ENCODE measurements at regions not wholly inside any gene's neighbourhood (a gene's known extent, or its start where the extent isn't known, plus 50 kb on each side); places are given as distances from the start of the nearest gene placed in this dataset.

DNA sequence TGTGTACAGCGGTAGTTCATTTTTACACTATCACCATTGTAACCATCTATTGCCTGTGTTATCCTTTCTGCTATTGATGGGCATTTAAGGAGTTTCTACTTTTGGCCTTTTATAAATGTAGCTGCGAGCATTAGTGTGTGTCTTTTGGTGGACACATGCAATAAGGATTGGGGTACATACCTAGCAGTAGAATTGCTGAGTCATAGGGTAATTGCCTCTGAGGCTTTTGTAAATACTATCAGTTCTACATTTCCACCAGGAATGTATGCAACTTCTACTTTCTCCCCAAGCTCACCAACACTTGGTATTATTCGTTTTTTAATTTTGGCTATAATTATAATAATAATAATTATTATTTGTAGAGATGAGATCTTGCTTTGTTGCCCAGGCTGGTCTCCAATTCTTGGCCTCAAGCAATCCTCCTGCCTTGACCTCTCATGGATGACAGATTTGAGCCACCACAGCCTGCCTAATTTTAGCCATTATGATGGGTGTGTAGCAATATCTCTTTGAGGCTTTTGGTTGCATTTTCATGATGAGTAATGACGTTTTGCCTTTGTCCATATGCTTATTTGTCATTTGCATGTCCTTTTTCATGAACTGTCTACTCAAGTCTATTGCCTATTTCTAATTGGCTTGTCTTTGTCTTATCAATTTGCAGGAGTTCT is 277.0 kb downstream of the ACTR3B start:
- ChIA-PET CTCF (no interaction called here), POLR2A (no interaction called here)
- no peak overlapping the region for H3K4me3 ChIP-seq (ENCODE audit: low read depth, low read length)
- TF ChIP-seq ZNF394 (tag by site-specific recombination; IDR thresholded peaks at IDR 0.05; ENCODE audit: borderline replicate concordance) (no peak), ZNF24 (tag by site-specific recombination; IDR thresholded peaks at IDR 0.05) (no peak), ZNF837 (tag by site-specific recombination; IDR thresholded peaks at IDR 0.05) (no peak), KLF1 (tag by site-specific recombination; IDR thresholded peaks at IDR 0.05) (no peak), GLI2 (tag by site-specific recombination; IDR thresholded peaks at IDR 0.05; ENCODE audit: borderline replicate concordance, low read depth) (no peak), ZNF555 (tag by site-specific recombination; conservative IDR thresholded peaks at IDR 0.05) (no peak), REPIN1 (tag by site-specific recombination; IDR thresholded peaks at IDR 0.05; ENCODE audit: low read depth) (no peak), KLF9 (tag by site-specific recombination; IDR thresholded peaks at IDR 0.05; ENCODE audit: low read depth) (no peak), ZBTB7A (tag by site-specific recombination; IDR thresholded peaks at IDR 0.05; ENCODE audit: low read depth) (no peak), ZNF223 (tag by site-specific recombination; IDR thresholded peaks at IDR 0.05) (no peak), ZNF677 (tag by site-specific recombination; IDR thresholded peaks at IDR 0.05) (no peak), TCF7L2 (IDR thresholded peaks at IDR 0.05; ENCODE audit: borderline replicate concordance, low read depth, low read length) (no peak)
- TF ChIP-seq, protein P1, sequence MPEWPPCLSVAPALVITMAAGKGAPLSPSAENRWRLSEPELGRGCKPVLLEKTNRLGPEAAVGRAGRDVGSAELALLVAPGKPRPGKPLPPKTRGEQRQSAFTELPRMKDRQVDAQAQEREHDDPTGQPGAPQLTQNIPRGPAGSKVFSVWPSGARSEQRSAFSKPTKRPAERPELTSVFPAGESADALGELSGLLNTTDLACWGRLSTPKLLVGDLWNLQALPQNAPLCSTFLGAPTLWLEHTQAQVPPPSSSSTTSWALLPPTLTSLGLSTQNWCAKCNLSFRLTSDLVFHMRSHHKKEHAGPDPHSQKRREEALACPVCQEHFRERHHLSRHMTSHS (tag by site-specific recombination; IDR thresholded peaks at IDR 0.05) = no peak
- TF ChIP-seq, protein P2, sequence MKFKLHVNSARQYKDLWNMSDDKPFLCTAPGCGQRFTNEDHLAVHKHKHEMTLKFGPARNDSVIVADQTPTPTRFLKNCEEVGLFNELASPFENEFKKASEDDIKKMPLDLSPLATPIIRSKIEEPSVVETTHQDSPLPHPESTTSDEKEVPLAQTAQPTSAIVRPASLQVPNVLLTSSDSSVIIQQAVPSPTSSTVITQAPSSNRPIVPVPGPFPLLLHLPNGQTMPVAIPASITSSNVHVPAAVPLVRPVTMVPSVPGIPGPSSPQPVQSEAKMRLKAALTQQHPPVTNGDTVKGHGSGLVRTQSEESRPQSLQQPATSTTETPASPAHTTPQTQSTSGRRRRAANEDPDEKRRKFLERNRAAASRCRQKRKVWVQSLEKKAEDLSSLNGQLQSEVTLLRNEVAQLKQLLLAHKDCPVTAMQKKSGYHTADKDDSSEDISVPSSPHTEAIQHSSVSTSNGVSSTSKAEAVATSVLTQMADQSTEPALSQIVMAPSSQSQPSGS (tag by site-specific recombination; IDR thresholded peaks at IDR 0.05; ENCODE audit: low read depth) = no peak
- H3K4me1 ChIP-seq (ENCODE audit: control insufficient read depth, insufficient read depth, low read length) = no peaks in the 10 kb centered on the region
- no peaks in the 10 kb centered on the region for H3K9me3 ChIP-seq (ENCODE audit: control insufficient read depth, insufficient read depth, low read depth, low read length)
- H3K27ac ChIP-seq (ENCODE audit: extremely low read depth, low read depth, low read length) = no peak overlapping the region
- no peaks in the 10 kb centered on the region for H3K36me3 ChIP-seq (ENCODE audit: control insufficient read depth in 2 of 2, insufficient read depth in 1 of 2, low read length in 2 of 2)

DNA sequence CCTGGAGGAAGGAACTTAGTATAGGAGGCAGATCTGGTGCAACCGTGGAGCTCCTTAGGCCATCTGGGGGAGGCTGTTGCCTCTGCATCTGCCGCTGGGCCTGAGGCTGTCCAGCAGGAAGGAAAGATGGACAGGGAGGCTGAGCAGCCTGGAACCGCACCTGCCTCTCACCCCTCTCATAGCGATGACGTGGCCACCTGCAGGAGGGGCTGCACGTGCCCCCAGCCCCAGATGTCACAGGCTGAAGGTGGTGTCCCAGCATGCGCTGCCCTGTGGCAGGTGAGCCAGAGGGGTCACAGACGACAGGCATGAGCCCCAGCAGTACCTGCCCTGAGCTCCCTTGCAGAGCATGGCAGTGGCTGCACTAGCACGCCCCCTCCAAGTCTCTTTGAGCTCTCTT is 283.9 kb downstream of the ACTR3B start:
- H3K9me3 ChIP-seq (ENCODE audit: control insufficient read depth, insufficient read depth, low read depth, low read length) = no peaks in the 10 kb centered on the region
- H3K36me3 ChIP-seq (ENCODE audit: control insufficient read depth in 2 of 2, insufficient read depth in 1 of 2, low read length in 2 of 2) = no peaks in the 10 kb centered on the region
- no peak overlapping the region for H3K4me3 ChIP-seq (ENCODE audit: low read depth, low read length)
- ChIA-PET CTCF (no interaction called here), POLR2A (no interaction called here)
- H3K4me1 ChIP-seq (ENCODE audit: control insufficient read depth, insufficient read depth, low read length) = no peaks in the 10 kb centered on the region
- H3K27ac ChIP-seq (ENCODE audit: extremely low read depth, low read depth, low read length) = no peak overlapping the region
- TF ChIP-seq ZNF629 (tag by site-specific recombination; IDR thresholded peaks at IDR 0.05) (no peak), ZNF2 (tag by site-specific recombination; IDR thresholded peaks at IDR 0.05) (no peak), ZNF473 (tag by site-specific recombination; IDR thresholded peaks at IDR 0.05) (no peak), GLIS2 (tag by site-specific recombination; IDR thresholded peaks at IDR 0.05) (no peak), SALL2 (tag by site-specific recombination; IDR thresholded peaks at IDR 0.05; ENCODE audit: borderline replicate concordance) (no peak), ZNF221 (tag by site-specific recombination; IDR thresholded peaks at IDR 0.05; ENCODE audit: borderline replicate concordance) (no peak)
- TF ChIP-seq, protein P3, sequence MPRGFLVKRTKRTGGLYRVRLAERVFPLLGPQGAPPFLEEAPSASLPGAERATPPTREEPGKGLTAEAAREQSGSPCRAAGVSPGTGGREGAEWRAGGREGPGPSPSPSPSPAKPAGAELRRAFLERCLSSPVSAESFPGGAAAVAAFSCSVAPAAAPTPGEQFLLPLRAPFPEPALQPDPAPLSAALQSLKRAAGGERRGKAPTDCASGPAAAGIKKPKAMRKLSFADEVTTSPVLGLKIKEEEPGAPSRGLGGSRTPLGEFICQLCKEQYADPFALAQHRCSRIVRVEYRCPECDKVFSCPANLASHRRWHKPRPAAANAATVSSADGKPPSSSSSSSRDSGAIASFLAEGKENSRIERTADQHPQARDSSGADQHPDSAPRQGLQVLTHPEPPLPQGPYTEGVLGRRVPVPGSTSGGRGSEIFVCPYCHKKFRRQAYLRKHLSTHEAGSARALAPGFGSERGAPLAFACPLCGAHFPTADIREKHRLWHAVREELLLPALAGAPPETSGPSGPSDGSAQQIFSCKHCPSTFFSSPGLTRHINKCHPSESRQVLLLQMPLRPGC (tag by site-specific recombination; IDR thresholded peaks at IDR 0.05) = no peak
- TF ChIP-seq, protein P4, sequence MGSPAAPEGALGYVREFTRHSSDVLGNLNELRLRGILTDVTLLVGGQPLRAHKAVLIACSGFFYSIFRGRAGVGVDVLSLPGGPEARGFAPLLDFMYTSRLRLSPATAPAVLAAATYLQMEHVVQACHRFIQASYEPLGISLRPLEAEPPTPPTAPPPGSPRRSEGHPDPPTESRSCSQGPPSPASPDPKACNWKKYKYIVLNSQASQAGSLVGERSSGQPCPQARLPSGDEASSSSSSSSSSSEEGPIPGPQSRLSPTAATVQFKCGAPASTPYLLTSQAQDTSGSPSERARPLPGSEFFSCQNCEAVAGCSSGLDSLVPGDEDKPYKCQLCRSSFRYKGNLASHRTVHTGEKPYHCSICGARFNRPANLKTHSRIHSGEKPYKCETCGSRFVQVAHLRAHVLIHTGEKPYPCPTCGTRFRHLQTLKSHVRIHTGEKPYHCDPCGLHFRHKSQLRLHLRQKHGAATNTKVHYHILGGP (tag by site-specific recombination; IDR thresholded peaks at IDR 0.05) = no peak
- TF ChIP-seq, protein P5, sequence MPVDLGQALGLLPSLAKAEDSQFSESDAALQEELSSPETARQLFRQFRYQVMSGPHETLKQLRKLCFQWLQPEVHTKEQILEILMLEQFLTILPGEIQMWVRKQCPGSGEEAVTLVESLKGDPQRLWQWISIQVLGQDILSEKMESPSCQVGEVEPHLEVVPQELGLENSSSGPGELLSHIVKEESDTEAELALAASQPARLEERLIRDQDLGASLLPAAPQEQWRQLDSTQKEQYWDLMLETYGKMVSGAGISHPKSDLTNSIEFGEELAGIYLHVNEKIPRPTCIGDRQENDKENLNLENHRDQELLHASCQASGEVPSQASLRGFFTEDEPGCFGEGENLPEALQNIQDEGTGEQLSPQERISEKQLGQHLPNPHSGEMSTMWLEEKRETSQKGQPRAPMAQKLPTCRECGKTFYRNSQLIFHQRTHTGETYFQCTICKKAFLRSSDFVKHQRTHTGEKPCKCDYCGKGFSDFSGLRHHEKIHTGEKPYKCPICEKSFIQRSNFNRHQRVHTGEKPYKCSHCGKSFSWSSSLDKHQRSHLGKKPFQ (tag by site-specific recombination; IDR thresholded peaks at IDR 0.05) = no peak
